Kidney glomerular epithelial cell (primary cell): ENCODE measurements at regions not wholly inside any gene's neighbourhood (a gene's known extent, or its start where the extent isn't known, plus 50 kb on each side); places are given as distances from the start of the nearest gene placed in this dataset.
"Not testable (repeated sequence)": the region's sequence is repeated elsewhere in the genome, so short reads cannot be mapped to it uniquely, and the experiment has no call there.

ENCODE experiments used
- DNase-seq: peaks from one replicate; lab custom pipeline; 2025; lab: John Stamatoyannopoulos, UW

- no peak for DNase-seq
These were observed 190.4 kb upstream of the EPHA4 start for GRCh38 chr2:221762496-221762895.

GRCh38 chr2:221761260-221761659 is 189.2 kb upstream of the EPHA4 start:
- no peak for DNase-seq

GRCh38 chr2:221758076-221758475 is 186.0 kb upstream of the EPHA4 start:
- no peak for DNase-seq

GRCh38 chr2:221753401-221753800 is 181.3 kb upstream of the EPHA4 start:
- no peak for DNase-seq

- DNase-seq: no peak
These were observed 180.7 kb upstream of the EPHA4 start for GRCh38 chr2:221752781-221753180.

- DNase-seq: no peak
These were observed 178.2 kb upstream of the EPHA4 start for GRCh38 chr2:221750316-221750715.

GRCh38 chr2:221747289-221747972 is 175.3 kb upstream of the EPHA4 start:
- no peak for DNase-seq

GRCh38 chr2:221741496-221742211 is 169.6 kb upstream of the EPHA4 start:
- no peak for DNase-seq

GRCh38 chr2:221731432-221732145 is 159.5 kb upstream of the EPHA4 start:
- DNase-seq: peak; percentile 50

GRCh38 chr2:221726894-221727513 is 154.9 kb upstream of the EPHA4 start:
- DNase-seq: no peak

- no peak for DNase-seq
These were observed 152.6 kb upstream of the EPHA4 start for GRCh38 chr2:221724631-221725203.

- DNase-seq: not testable (repeated sequence)
These were observed 152.0 kb upstream of the EPHA4 start for GRCh38 chr2:221724117-221724516.

GRCh38 chr2:221716426-221717303 is 144.6 kb upstream of the EPHA4 start:
- peak; percentile 72 for DNase-seq

GRCh38 chr2:221715523-221716247 is 143.6 kb upstream of the EPHA4 start:
- no peak for DNase-seq

- DNase-seq: no peak
These were observed 138.6 kb upstream of the EPHA4 start for GRCh38 chr2:221710744-221711143.

GRCh38 chr2:221708902-221709301 is 136.8 kb upstream of the EPHA4 start:
- DNase-seq: no peak

GRCh38 chr2:221705185-221705877 is 133.2 kb upstream of the EPHA4 start:
- no peak for DNase-seq

- DNase-seq: no peak
These were observed 132.3 kb upstream of the EPHA4 start for GRCh38 chr2:221704442-221704841.

GRCh38 chr2:221693365-221693764 is 121.3 kb upstream of the EPHA4 start:
- DNase-seq: no peak

GRCh38 chr2:221691571-221691970 is 119.5 kb upstream of the EPHA4 start:
- no peak for DNase-seq
